Testis (tissue), 2 donors: ENCODE measurements at regions not wholly inside any gene's neighbourhood (a gene's known extent, or its start where the extent isn't known, plus 50 kb on each side); places are given as distances from the start of the nearest gene placed in this dataset.

Experiments
- DNase-seq: peaks from one replicate; pipeline ENCODE4 v3.0.0-alpha.2; 2019
- H3K27ac ChIP-seq, 2 donors: fragments of 200-600 bp; sonication (generic); one replicate each; pipeline ENCODE4 v1.5.1; 2019
- H3K27me3 ChIP-seq: fragments of 200-600 bp; sonication (generic); one replicate; pipeline ENCODE4 v1.5.1; 2019
- H3K36me3 ChIP-seq: fragments of 200-600 bp; sonication (generic); one replicate; pipeline ENCODE4 v1.5.1; 2017; ENCODE audit warnings: low read depth; ENCODE audit errors: missing control alignments
- H3K4me1 ChIP-seq: fragments of 200-600 bp; sonication (generic); one replicate; pipeline ENCODE4 v1.5.1; 2019
- H3K4me3 ChIP-seq, 2 donors: fragments of 200-600 bp; sonication (generic); one replicate each; pipeline ENCODE4 v1.5.1; 2017 to 2019
- H3K9me3 ChIP-seq: fragments of 200-600 bp; sonication (generic); one replicate; pipeline ENCODE4 v1.5.1; 2017
- POLR2A ChIP-seq: fragments of 450-650 bp; IDR thresholded peaks from one replicate; pipeline ENCODE4 v1.6.1; 2017; ENCODE audit warnings: antibody characterized with exemption, mild to moderate bottlenecking, moderate library complexity
- WGBS, 2 donors: methylation state at CpG; one replicate each; pipeline ENCODE4 v1.1.5; 2018; 5-methylcytosine and 5-hydroxymethylcytosine counted together
- intact Hi-C: fragments of 100-400 bp; cut with DNase I; formaldehyde crosslinking; loops from one replicate; pipeline ENCODE4 v1.15.1; 2023; ENCODE audit warnings: low total_unique reads
- TF ChIP-seq, protein P1 (sequence below), 3 experiments: fragments of 450-650 bp in 2 of 3; fragments of 200-600 bp in 1 of 3; sonication (generic) in 1 of 3; IDR thresholded peaks; one replicate each; pipeline ENCODE4 v1.5.1; 2016 to 2019; ENCODE audit warnings: antibody characterized with exemption in 3 of 3, mild to moderate bottlenecking in 2 of 3, moderate library complexity in 1 of 3

DNA sequence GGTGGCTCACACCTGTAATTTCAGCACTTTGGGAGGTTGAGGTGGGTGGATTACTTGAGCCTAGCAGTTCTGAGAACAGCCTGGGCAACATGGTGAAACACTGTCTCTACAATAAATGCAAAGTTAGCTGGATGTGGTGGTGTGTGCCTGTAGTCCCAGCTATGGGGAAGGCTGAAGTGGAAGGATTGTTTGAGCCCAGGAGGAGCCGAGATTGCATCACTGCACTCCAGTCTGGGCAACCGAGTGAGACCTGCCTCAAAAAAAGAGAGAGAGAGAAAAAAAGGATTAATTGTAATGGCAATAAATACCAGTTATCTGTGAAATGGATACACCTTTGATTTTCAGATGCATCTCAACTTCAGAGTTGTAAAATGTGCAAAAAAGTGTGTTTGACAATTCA, 58.8 kb downstream of the SPRY1 start:
- Histone ChIP-seq H3K27ac (no peak overlapping the region), H3K36me3 (no peaks in the 10 kb centered on the region), H3K4me3 (no peak overlapping the region), H3K9me3 (no peaks in the 10 kb centered on the region), H3K27me3 (no peaks in the 10 kb centered on the region), H3K4me1 (no peaks in the 10 kb centered on the region)
- DNase-seq = no peak
- WGBS, 2 donors = 46 to 85% methylated on average over 2 of the region's 2 CpGs
- intact Hi-C loops = no loop called here
- no peak for TF ChIP-seq POLR2A
- TF ChIP-seq, protein P1, sequence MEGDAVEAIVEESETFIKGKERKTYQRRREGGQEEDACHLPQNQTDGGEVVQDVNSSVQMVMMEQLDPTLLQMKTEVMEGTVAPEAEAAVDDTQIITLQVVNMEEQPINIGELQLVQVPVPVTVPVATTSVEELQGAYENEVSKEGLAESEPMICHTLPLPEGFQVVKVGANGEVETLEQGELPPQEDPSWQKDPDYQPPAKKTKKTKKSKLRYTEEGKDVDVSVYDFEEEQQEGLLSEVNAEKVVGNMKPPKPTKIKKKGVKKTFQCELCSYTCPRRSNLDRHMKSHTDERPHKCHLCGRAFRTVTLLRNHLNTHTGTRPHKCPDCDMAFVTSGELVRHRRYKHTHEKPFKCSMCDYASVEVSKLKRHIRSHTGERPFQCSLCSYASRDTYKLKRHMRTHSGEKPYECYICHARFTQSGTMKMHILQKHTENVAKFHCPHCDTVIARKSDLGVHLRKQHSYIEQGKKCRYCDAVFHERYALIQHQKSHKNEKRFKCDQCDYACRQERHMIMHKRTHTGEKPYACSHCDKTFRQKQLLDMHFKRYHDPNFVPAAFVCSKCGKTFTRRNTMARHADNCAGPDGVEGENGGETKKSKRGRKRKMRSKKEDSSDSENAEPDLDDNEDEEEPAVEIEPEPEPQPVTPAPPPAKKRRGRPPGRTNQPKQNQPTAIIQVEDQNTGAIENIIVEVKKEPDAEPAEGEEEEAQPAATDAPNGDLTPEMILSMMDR (IDR thresholded peaks at IDR 0.05) = no peak

DNA sequence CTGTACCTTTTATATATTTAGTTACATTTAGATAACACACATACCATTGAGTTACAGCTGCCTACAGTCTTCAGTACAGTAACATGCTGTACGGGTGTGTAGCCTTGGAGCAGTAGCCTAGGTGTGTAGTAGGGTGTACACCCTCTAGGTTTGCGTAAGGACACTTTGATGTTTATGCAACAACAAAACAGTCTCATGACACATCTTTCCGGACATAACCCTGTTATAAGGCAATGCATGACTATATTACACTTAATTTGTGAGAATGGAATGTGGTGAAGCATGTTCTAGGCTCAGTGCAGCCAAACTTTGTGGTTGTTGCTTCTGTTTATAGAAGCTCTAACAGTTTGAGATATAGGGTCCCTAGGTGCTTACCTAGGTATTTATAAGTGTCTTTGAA, 65.4 kb downstream of the SPRY1 start:
- intact Hi-C loops = no loop called here
- Histone ChIP-seq H3K4me3 (no peak overlapping the region), H3K9me3 (no peaks in the 10 kb centered on the region), H3K36me3 (no peaks in the 10 kb centered on the region), H3K27ac (no peak overlapping the region), H3K4me1 (no peaks in the 10 kb centered on the region), H3K27me3 (no peaks in the 10 kb centered on the region)
- TF ChIP-seq, protein P1 (IDR thresholded peaks at IDR 0.05) = no peak
- TF ChIP-seq POLR2A = no peak
- no peak for DNase-seq
- WGBS, 2 donors = 80% methylated on average over 3 of the region's 3 CpGs

DNA sequence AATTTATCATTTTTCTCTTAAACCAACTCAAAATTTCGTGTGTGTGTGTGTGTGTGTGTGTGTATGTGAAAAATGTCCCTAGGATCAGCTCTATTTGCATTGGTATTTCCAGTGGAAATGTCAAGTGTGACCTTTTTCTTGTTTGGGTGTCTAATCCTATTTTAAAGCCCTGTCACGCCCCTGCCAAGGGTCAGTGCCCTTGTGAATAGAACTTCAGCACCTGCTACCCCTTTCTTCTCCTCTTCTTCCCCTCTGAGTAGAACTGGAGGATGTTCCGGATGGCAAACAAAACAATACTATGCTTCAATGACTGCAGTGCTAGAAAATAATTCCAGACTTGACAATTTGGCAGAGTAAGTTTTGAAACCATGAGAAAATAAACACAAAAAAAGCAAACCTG, 67.3 kb downstream of the SPRY1 start:
- 83 to 91% methylated on average over 3 of the region's 3 CpGs for WGBS, 2 donors
- Histone ChIP-seq H3K36me3 (no peaks in the 10 kb centered on the region), H3K4me3 (no peak overlapping the region), H3K27ac (no peak overlapping the region), H3K27me3 (no peaks in the 10 kb centered on the region), H3K4me1 (no peaks in the 10 kb centered on the region), H3K9me3 (no peaks in the 10 kb centered on the region)
- no peak for DNase-seq
- intact Hi-C loops = no loop called here
- TF ChIP-seq POLR2A = no peak
- TF ChIP-seq, protein P1 (IDR thresholded peaks at IDR 0.05) = no peak

DNA sequence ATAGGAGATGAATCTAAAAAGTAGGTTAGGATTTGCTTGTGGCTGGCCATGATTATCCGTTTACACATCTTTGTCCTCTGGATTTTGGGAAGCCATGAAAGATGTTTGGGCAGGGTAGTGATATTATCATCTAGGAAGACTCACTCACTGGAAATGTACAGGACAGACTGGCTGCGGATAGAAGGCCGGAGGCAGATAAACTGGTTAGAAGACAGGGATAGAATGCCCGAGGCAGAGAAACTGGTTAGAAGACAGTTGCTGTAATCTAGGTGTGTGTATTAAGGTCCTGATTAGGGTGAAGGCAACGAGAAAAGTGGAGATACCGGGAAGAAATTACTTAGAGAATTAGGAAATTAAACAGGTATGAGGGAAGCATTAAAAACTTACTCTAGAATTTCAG, 68.8 kb downstream of the SPRY1 start:
- no peak for TF ChIP-seq POLR2A
- 79 to 96% methylated on average over 5 to 6 of the region's 6 CpGs for WGBS, 2 donors
- DNase-seq = no peak
- Histone ChIP-seq H3K4me1 (no peaks in the 10 kb centered on the region), H3K9me3 (no peaks in the 10 kb centered on the region), H3K27me3 (no peaks in the 10 kb centered on the region), H3K4me3 (no peak overlapping the region), H3K36me3 (no peaks in the 10 kb centered on the region), H3K27ac (no peak overlapping the region)
- intact Hi-C loops = no loop called here

DNA sequence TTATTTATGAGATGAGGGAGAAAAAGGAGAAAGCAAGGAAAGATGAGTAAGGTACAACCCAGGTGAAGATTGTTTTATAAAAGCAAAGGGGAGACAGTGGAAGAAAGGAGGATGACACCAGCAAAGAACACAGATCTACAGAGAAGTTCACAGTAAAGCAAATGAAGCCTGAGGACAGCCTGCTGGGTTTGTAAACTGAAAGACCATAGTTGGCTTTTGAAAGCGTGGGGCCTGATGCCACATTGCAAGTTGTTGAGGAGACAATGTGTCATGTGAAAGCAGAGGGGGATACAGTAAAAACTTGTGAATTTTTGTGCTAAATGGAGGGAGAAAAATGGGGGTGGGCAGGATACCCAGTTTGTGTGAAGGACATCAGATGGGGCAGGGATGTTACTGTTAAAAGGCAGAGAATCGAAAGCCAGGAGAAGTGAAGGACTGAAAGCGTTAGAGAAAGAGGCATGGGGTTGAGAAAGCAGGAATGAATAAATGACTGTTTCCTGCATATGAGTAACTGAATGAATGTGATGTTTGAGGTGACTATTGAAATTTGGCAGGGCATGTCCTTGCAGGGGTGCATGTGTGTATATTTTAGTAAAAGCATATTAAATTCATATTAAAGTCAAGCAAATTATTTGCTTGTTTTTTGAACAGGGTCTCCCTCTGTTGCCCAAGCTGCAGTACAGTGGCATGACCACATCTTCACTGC, 69.6 kb downstream of the SPRY1 start:
- Histone ChIP-seq H3K27ac (no peak overlapping the region), H3K4me3 (no peak overlapping the region), H3K27me3 (no peaks in the 10 kb centered on the region), H3K4me1 (no peaks in the 10 kb centered on the region), H3K36me3 (no peaks in the 10 kb centered on the region), H3K9me3 (no peaks in the 10 kb centered on the region)
- no peak for DNase-seq
- intact Hi-C loops = no loop called here
- 66 to 79% methylated on average over 3 of the region's 3 CpGs for WGBS, 2 donors
- TF ChIP-seq, protein P1 (IDR thresholded peaks at IDR 0.05) = no peak
- TF ChIP-seq POLR2A = no peak
